ENCODE measurements at regions not wholly inside any gene's neighbourhood (a gene's known extent, or its start where the extent isn't known, plus 50 kb on each side); places are given as distances from the start of the nearest gene placed in this dataset.

- H3K4me3 ChIP-seq (replicated peaks in 1 of 3; ENCODE audit: insufficient read depth in 1 of 3, low read depth in 1 of 3, low read length in 3 of 3), result no peak overlapping the region
- no peaks in the 10 kb centered on the region for H3K4me1 ChIP-seq (ENCODE audit: control insufficient read depth, extremely low read depth, insufficient read depth, low read length)
- dilution Hi-C loops (cut with MboI; ENCODE audit: extremely low pct_ligation_motif_present, low sequenced_read_pairs), result no loop called here
- H3K27ac ChIP-seq (ENCODE audit: insufficient read depth, low read depth, low read length), result no peak overlapping the region
- H2AFZ ChIP-seq (ENCODE audit: low read depth, low read length), result no peak overlapping the region
- no peak for TF ChIP-seq MYC (IDR thresholded peaks at IDR 0.05; ENCODE audit: low read depth, low read length)
- TF ChIP-seq EZH2 (IDR thresholded peaks at IDR 0.05; ENCODE audit: borderline replicate concordance, low read depth, low read length, severe bottlenecking), result no peak
- no peak for TF ChIP-seq CTCF (IDR thresholded peaks at IDR 0.05; ENCODE audit: extremely low read depth in 1 of 2, insufficient read depth in 1 of 2, low read depth in 1 of 2, low read length in 2 of 2)
- TF ChIP-seq GATA2 (IDR thresholded peaks at IDR 0.05; ENCODE audit: insufficient read depth, insufficient read length, low read depth, low read length), result no peak
- TF ChIP-seq MAX (IDR thresholded peaks at IDR 0.05; ENCODE audit: insufficient read depth, insufficient read length), result no peak
- TF ChIP-seq POLR2A (IDR thresholded peaks at IDR 0.05; ENCODE audit: low read depth, low read length), result no peak
- no peak for TF ChIP-seq POLR2AphosphoS5 (IDR thresholded peaks at IDR 0.05; ENCODE audit: insufficient read depth, low read depth, low read length)
- no peak for TF ChIP-seq JUN (IDR thresholded peaks at IDR 0.05; ENCODE audit: borderline replicate concordance, insufficient read depth, insufficient read length, low read depth)
- no peak for TF ChIP-seq FOS (IDR thresholded peaks at IDR 0.05; ENCODE audit: borderline replicate concordance, insufficient read depth, low read length)
- H3K79me2 ChIP-seq (ENCODE audit: control insufficient read depth, insufficient read depth, low read length), result no peaks in the 10 kb centered on the region
- no peaks in the 10 kb centered on the region for H3K27me3 ChIP-seq (ENCODE audit: control insufficient read depth in 2 of 2, insufficient read depth in 2 of 2, low read length in 2 of 2)
- intact Hi-C loops (cut with micrococcal nuclease), result no loop called here
- DNase-seq (ENCODE audit: low read depth, low spot score), result no peak
- POLR2A ChIA-PET, result no interaction called here
- H3K9me1 ChIP-seq (replicated peaks; ENCODE audit: control insufficient read depth, extremely low read depth, insufficient read depth, low read length), result no peaks in the 10 kb centered on the region
- H3K36me3 ChIP-seq (ENCODE audit: control insufficient read depth in 2 of 2, extremely low read depth in 1 of 2, insufficient read depth in 2 of 2, low read length in 2 of 2), result no peaks in the 10 kb centered on the region
- no peak overlapping the region for H3K9ac ChIP-seq (replicated peaks; ENCODE audit: extremely low read depth, insufficient read depth, low read length)
- CTCF ChIA-PET, result no interaction called here
- FAIRE-seq, result no peak
- no peaks in the 10 kb centered on the region for H4K20me1 ChIP-seq (replicated peaks; ENCODE audit: control insufficient read depth, extremely low read depth, insufficient read depth, low read length)
- BruUV-seq (replicated peaks), result no TSS peak
- no peaks in the 10 kb centered on the region for H3K9me3 ChIP-seq (replicated peaks; ENCODE audit: control insufficient read depth, insufficient read depth, low read length)
- H3K4me2 ChIP-seq (ENCODE audit: insufficient read depth, low read length), result no peak overlapping the region
Measured at GRCh38 chr9:80957801-80958200, 731.5 kb downstream of the TLE1 start.
